ENCODE measurements at regions not wholly inside any gene's neighbourhood (a gene's known extent, or its start where the extent isn't known, plus 50 kb on each side); places are given as distances from the start of the nearest gene placed in this dataset.

- DNase-seq, result no peak
Measured at GRCh38 chr12:29054858-29055663, 94.0 kb upstream of the FAR2 start.

DNA sequence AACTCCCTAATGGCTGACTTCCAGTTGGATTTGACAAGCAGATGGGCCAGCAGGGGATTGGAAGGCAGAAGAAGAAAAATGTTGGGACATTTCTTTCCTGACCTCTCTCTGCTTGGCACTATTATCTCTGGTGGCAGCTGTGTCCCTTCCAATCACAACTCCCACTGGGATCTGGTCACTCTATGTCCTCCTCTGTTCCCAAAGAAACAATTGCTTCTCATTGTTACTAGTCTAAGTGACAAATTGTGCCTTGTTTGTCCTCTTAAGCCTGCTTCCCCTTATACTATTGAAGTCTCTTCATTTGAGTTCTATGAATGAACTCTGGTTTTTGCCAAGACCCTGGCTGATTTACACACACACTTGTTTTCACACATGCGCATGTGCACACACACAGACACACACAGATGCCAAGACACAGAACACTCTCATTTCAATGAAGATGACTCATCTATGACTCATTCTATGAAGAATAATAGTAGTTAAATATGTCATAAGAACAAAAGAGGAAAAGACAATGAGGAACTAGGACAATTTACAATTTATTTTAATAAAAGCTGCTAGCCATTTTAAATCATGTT lies 83.0 kb upstream of the FAR2 start:
- DNase-seq, result peak; percentile 82

GRCh38 chr12:29067430-29067829 lies 81.6 kb upstream of the FAR2 start:
- DNase-seq, result peak; percentile 63

GRCh38 chr12:29070309-29070708 lies 78.8 kb upstream of the FAR2 start:
- DNase-seq, result no peak

- no peak for DNase-seq
Measured at GRCh38 chr12:29071099-29071498, 78.0 kb upstream of the FAR2 start.

GRCh38 chr12:29072631-29073030 lies 76.4 kb upstream of the FAR2 start:
- no peak for DNase-seq

- peak; percentile 61 for DNase-seq
Measured at GRCh38 chr12:29073631-29074239, 75.3 kb upstream of the FAR2 start.

DNA sequence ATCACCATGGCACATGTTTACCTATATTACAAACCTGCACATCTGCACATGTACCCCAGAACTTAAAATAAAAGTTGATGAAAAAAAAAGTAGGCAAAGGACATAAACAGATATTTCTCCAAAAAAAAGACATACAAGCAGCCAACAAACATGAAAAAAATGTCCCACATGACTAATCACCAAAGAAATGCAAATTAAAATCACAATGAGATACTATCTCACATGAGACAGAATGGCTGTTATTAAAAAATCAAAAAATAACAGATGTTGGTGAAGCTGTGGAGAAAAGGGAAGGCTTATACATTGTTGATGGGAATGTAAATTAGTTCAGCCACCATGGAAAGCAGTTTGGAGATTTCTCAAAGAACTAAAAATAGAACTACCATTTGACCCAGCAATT lies 68.0 kb upstream of the FAR2 start:
- no peak for DNase-seq

GRCh38 chr12:29082522-29082921 lies 66.6 kb upstream of the FAR2 start:
- no peak for DNase-seq

GRCh38 chr12:29086325-29087271 lies 62.5 kb upstream of the FAR2 start:
- no peak for DNase-seq

- DNase-seq, result peak; percentile 52
Measured at GRCh38 chr12:29088611-29089219, 60.4 kb upstream of the FAR2 start.
